Left lung (tissue), 4 donors: ENCODE measurements at regions not wholly inside any gene's neighbourhood (a gene's known extent, or its start where the extent isn't known, plus 50 kb on each side); places are given as distances from the start of the nearest gene placed in this dataset.
"Not testable (repeated sequence)": the region's sequence is repeated elsewhere in the genome, so short reads cannot be mapped to it uniquely, and the experiment has no call there.

Source experiments
- ATAC-seq: fragments of 200-7000 bp; cut with Tn5 transposase; one replicate; pipeline ENCODE4 v1.9.1; 2020; ENCODE audit warnings: moderate library complexity
- DNase-seq, 4 donors: peaks; one replicate each; pipeline ENCODE4 v3.0.0-alpha.2; 2013 to 2020
- H3K27ac ChIP-seq, 2 donors: fragments of 200-600 bp; sonication (generic) in 1 of 2; one replicate each; pipeline versions ENCODE4 v1.5.0 to v1.8.0; 2020 to 2021
- H3K27me3 ChIP-seq, 2 donors: fragments of 200-600 bp; sonication (generic) in 1 of 2; one replicate each; pipeline versions ENCODE4 v1.5.0 to v1.8.0; 2020 to 2021
- H3K36me3 ChIP-seq, 2 donors: fragments of 200-600 bp; sonication (generic) in 1 of 2; one replicate each; pipeline versions ENCODE4 v1.5.0 to v1.8.0; 2020 to 2021
- H3K4me1 ChIP-seq, 2 donors: fragments of 200-600 bp; one replicate each; pipeline ENCODE4 v1.8.0; 2021
- H3K4me3 ChIP-seq, 2 donors: fragments of 200-600 bp; sonication (generic) in 1 of 2; one replicate each; pipeline versions ENCODE4 v1.5.0 to v1.8.0; 2020 to 2021; ENCODE audit warnings: mild to moderate bottlenecking in 1 of 2
- H3K9me3 ChIP-seq, 2 donors: fragments of 200-600 bp; sonication (generic) in 1 of 2; one replicate each; pipeline versions ENCODE4 v1.5.0 to v1.8.0; 2020 to 2021
- intact Hi-C, 2 donors: fragments of 100-400 bp; cut with DNase I; formaldehyde crosslinking; loops; one replicate each; pipeline versions ENCODE4 v1.11.2 to v1.14.2; 2022
- TF ChIP-seq, protein P1 (sequence below), 2 donors: fragments of 200-600 bp; sonication (generic) in 1 of 2; IDR thresholded peaks; one replicate each; pipeline versions ENCODE4 v1.5.0 to v1.8.0; 2021; ENCODE audit warnings: antibody characterized with exemption in 2 of 2
- donor health status: DM: no; HTN: yes; CAD: no.
- donor health status: DM: no; HTN: no; CAD: no.

- ATAC-seq = no peak
- Histone ChIP-seq H3K9me3 (peaks cover 0 to 2% of the 10 kb centered on the region in 2 donors), H3K27ac (no peak overlapping the region), H3K36me3 (no peaks in the 10 kb centered on the region), H3K4me1 (no peaks in the 10 kb centered on the region), H3K4me3 (no peak overlapping the region), H3K27me3 (no peaks in the 10 kb centered on the region)
- intact Hi-C loops = no loop called here
- no peak for DNase-seq
- TF ChIP-seq, protein P1, sequence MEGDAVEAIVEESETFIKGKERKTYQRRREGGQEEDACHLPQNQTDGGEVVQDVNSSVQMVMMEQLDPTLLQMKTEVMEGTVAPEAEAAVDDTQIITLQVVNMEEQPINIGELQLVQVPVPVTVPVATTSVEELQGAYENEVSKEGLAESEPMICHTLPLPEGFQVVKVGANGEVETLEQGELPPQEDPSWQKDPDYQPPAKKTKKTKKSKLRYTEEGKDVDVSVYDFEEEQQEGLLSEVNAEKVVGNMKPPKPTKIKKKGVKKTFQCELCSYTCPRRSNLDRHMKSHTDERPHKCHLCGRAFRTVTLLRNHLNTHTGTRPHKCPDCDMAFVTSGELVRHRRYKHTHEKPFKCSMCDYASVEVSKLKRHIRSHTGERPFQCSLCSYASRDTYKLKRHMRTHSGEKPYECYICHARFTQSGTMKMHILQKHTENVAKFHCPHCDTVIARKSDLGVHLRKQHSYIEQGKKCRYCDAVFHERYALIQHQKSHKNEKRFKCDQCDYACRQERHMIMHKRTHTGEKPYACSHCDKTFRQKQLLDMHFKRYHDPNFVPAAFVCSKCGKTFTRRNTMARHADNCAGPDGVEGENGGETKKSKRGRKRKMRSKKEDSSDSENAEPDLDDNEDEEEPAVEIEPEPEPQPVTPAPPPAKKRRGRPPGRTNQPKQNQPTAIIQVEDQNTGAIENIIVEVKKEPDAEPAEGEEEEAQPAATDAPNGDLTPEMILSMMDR (IDR thresholded peaks at IDR 0.05) = no peak
These were observed 82.5 kb upstream of the NR5A2 start for GRCh38 chr1:199944986-199945385.

- Histone ChIP-seq H3K27ac (no peak overlapping the region), H3K9me3 (peaks cover 0 to 2% of the 10 kb centered on the region in 2 donors), H3K4me3 (no peak overlapping the region), H3K36me3 (no peaks in the 10 kb centered on the region), H3K4me1 (no peaks in the 10 kb centered on the region), H3K27me3 (no peaks in the 10 kb centered on the region)
- DNase-seq = no peak
- intact Hi-C loops = no loop called here
- no peak for ATAC-seq
- TF ChIP-seq, protein P1 (IDR thresholded peaks at IDR 0.05) = no peak
These were observed 81.9 kb upstream of the NR5A2 start for GRCh38 chr1:199945591-199945990.

DNA sequence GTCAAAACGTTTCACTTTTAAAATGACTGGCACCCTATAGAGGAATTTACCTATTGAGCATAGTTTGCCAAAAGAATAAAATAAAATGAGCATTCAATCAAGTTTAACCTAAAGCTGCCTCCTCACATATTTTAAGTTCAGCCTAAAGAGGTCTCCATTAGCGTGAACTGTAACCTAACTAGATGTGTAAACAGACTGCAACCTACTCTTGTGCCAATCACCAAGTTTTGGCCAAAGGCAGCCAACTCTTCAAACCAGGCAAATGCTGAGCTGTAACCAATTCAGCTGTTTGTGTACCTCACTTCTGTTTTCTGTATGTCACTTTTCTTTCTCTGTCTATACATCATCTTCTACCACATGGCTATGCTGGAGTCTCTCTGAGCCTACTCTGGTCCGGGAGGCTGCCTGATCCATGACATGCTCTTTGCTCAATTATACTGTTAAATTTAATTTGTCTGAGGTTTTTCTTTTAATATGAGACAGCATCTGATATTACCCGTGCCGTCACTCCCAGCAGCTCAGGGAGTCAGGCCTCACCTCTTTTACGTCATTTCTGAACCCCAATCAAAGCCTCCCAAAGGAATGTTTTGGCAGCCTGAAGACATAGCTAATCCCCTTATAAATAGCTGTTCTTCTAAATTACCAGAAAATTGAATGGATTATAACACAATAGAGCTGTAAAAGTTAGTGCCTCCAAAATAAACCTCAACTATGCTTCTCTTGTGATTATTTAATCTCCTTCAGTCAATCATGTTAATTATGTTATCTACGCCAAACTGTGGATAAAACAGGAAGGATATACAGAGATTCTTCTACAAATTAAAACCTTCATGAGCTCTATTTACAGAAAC lies 81.0 kb upstream of the NR5A2 start:
- intact Hi-C loops = no loop called here
- DNase-seq (no peak), ATAC-seq (no peak)
- Histone ChIP-seq H3K4me1 (no peaks in the 10 kb centered on the region), H3K9me3 (peaks cover 0 to 2% of the 10 kb centered on the region in 2 donors), H3K4me3 (no peak overlapping the region), H3K27me3 (no peaks in the 10 kb centered on the region), H3K36me3 (no peaks in the 10 kb centered on the region), H3K27ac (no peak overlapping the region)
- TF ChIP-seq, protein P1 (IDR thresholded peaks at IDR 0.05) = no peak

GRCh38 chr1:199948587-199949280 lies 78.8 kb upstream of the NR5A2 start:
- Histone ChIP-seq H3K27ac (no peak overlapping the region), H3K36me3 (no peaks in the 10 kb centered on the region), H3K9me3 (peaks cover 0 to 2% of the 10 kb centered on the region in 2 donors), H3K4me3 (no peak overlapping the region), H3K4me1 (no peaks in the 10 kb centered on the region), H3K27me3 (no peaks in the 10 kb centered on the region)
- DNase-seq = no peak
- intact Hi-C loops = no loop called here
- no peak for ATAC-seq
- TF ChIP-seq, protein P1 (IDR thresholded peaks at IDR 0.05) = no peak

DNA sequence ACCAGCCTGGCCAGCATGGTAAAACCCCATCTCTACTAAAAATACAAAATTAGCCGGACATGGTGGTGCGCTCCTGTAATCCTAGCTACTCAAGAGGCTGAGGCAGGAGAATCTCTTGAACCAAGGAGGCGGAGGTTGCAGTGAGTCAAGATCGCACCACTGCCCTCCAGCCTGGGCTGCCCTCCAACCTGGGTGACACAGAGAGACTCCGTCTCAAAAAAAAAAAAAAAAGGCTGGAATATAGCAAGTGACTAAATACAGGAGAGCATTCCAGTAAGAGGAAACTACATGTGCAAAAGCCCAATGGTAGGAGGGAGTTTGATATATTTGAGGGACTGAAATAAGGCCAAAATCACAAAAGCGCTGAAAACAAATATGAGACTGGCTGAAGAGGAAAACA lies 76.5 kb upstream of the NR5A2 start:
- H3K27ac ChIP-seq, H3K4me3 ChIP-seq, H3K4me1 ChIP-seq, intact Hi-C loops, H3K36me3 ChIP-seq, DNase-seq, ATAC-seq, H3K27me3 ChIP-seq, H3K9me3 ChIP-seq: not testable (repeated sequence)
